GM19238 (cell line): ENCODE measurements at regions not wholly inside any gene's neighbourhood (a gene's known extent, or its start where the extent isn't known, plus 50 kb on each side); places are given as distances from the start of the nearest gene placed in this dataset.

ENCODE experiments used
- DNase-seq: peaks from one replicate; pipeline ENCODE4 v3.0.0; 2011; ENCODE audit warnings: low spot score; ENCODE audit not compliant: insufficient read length

DNA sequence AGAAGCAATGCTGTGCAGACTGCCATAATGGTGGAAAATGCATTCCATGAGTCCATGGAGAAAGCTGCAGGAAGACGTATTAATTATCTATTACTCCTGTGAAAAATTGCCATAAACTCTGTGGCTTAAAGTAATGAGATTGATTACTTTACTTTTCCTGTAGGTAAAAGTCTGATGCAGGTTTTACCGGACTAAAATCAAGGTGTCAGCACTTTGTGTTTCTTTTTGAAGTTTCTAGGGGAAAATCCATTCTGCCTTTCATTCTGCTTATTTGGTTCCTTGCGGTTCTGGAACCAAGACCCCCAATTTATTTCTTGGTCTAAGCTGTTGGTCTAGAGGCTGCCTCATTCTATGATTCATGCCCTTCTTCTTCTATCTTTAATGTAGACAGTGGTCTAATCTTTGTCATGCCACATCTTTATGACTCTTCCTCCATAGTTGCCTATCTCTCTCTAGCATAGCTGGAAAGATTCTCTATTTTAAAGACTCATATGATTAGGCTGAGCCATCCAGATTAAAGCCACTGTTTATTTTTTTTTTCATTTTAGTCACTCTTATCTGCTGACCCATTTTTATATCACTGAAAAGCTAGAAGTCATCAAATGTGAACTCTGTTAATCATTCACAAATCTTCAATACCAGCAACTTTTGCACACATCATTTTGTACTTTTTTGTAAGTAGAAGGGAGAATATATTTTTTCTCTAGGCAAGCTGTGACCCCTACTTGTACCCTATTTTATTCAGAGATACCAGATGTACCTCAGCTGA, 2056.4 kb downstream of the PCDH7 start:
- no peak for DNase-seq

DNA sequence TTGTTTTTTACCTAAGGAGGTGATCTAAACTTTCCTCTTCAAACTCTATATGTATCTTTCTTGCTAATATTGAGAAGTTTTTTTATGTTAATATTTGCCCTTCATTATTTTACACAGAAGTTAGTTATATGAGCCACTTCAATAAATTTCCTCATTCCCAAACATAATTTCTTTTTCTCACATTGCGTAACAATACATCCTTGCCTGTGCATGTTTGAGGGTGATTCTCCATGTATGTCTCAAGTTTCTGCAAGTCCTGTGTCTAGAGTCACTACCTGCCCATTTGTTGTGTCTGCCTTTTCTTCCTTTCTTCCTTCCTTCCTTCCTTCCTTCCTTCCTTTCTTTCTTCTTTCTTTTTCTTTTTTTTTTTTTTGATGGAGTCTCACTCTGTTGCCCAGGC, 2057.9 kb downstream of the PCDH7 start:
- DNase-seq: no peak

DNA sequence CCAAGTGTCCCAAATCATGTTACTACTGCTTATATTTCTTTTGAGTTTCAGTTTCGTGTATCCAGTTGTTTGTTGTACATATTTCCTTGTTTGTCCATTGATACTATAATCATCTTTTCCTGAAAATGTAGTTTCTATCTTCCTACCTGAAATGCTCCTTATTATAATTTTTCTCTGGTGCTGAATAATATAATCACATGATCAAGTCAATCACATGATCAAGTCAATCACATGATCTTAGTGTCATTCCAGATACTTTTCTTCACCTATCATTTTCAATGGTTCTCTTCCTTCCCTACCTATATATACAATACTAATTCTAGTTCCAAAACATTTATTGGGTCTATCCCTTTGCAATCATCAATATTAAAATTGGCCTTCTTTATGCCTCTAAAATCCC, 2058.8 kb downstream of the PCDH7 start:
- DNase-seq: no peak

DNA sequence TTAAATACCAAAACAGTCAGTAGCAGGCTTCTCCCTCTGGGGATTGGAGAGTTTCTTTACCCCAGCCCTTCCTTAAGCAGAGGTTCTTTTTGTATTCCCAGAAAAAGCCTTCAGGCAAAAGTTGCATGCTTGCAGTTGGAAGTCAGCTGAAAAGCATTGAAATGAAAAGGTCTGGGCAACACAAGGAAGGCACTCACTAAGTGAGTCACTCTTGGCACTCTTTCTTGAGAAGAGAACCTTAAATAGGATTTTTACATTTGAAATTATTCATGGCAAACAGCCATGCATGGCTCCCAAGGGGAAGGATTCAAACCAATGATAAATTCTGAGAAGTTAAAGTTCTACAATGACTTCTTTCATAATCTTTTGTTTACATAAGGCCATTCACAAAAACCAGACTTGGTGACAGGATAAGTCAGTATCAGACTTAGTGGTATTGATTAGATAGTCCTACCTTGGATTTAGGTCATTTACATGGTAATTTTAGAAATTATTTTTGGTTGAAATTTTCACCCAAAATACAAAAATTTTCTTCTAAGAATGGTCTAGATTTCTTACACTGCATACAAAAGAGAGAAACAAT, 2068.9 kb downstream of the PCDH7 start:
- DNase-seq: no peak

DNA sequence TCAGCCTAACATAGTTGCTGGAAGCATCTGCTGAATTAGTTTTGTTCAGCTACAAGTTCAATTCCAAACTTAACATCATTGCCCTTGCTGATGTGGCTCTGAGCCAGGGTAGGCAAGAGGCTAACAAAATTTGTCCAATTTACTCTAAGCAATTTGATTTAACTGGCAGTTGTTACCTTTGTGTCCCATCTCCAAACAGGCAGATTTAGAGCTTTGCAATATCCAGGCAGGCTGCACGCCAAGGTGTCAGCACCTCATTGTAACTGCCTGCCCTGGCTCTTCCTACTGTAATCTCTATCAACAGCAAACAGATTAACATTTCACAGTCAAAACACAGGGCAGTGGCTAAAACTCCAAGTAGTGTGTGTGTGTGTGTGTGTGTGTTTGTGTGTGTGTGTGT, 2070.6 kb downstream of the PCDH7 start:
- DNase-seq: no peak

DNA sequence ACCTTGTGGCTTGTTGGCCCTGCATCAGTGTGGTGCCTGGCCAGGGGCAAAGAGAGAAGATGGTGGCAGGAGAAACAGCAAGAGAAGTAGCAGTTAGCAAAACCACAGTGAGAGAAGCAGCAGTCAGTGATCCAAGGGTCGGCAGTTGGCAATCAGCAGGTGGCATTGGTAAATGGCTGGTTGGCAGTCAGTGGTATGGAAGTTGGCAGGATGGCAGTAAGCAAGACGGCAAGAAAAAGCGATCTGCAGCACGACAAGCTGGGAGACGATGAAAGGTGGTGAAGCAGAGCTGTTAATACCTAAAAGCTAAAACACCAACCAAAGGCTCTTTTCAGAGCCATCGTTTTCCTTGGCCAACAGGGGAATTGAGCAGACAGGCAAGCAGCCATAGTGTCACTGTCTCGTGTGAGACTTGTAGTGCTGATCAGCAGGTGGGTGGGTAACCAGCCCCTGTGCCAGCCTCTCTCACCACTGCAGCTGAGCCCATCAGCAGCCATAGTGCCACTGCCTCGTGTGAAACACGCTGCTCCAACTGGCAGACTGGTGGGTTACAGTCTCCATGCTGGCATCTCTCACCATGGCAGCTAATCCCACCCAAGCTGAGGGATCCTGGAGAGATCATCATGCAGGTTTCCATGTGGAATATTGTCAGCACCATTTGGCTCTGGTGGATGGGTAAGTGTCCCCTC, 2078.4 kb downstream of the PCDH7 start:
- DNase-seq: no peak

DNA sequence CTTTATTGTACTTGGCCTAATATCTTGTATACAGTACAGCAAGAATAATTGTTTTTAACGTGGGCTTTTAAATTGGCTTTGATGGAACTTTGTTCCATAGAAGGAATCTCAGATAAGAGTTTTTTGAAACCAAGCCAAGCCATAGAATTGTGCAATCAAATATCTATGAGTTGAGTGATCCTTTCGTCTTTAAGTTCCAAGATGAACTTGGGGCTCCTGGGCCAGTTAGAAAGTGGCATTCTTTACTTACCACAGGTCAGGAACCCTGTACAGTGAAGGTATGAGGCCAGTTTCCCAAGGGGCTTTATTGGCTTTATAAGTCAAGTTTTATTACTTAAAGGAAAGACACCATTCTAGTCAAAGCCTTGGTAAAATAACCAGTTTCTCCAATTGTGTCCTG, 2104.2 kb downstream of the PCDH7 start:
- DNase-seq: no peak

DNA sequence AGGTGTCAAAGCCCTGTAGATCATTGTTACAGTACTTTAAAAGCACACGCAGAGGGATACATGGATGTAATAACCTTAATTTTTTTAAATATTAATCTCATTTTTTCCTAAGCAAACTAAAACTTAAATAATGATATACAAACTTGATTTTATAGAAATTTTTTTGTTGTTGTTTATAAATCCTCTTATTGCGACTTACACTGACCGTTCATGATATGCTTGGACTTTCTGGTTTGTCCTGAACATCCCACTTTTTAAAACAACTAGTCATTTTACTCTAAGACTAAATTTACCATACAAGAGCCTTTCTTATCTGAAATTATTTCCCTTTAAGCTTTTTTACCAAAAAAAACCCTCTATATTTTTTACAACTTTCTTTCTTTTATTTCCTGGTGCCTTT, 2106.0 kb downstream of the PCDH7 start:
- DNase-seq: no peak

DNA sequence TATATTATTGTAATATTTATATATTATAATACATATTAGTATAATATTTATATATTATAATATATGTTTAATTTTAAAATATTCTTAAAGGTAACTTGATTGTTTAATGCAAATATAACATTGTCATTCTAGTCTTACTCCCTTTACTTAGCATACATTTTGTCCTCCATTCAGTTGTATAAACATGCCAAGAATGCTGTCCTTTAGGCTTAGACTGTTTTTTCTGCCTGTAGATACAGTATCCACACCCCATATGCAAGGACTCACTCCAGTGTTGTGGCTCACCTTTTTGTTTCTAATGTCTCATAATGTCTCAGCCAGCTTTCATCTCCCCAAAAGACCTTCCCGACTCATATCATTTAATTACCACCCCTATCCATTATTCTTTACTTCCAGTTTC, 2110.0 kb downstream of the PCDH7 start:
- no peak for DNase-seq

DNA sequence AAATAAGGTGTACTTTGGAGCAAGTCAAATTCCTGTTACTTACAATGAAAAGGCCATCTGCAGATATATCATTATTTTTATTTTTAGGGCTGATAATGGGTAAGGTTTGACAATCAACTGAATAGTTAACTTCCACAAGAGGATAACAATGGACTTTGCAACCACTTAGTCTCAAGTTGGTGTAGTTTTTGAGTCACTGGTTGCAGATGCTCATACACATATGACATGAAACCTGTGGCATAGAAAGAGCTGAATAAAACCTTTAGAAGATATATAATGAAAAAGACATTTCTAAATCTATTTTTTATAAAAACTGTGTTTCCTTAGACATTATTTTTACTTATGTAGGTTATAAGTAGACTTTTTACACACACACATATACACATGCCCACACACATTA, 2110.9 kb downstream of the PCDH7 start:
- DNase-seq: no peak

DNA sequence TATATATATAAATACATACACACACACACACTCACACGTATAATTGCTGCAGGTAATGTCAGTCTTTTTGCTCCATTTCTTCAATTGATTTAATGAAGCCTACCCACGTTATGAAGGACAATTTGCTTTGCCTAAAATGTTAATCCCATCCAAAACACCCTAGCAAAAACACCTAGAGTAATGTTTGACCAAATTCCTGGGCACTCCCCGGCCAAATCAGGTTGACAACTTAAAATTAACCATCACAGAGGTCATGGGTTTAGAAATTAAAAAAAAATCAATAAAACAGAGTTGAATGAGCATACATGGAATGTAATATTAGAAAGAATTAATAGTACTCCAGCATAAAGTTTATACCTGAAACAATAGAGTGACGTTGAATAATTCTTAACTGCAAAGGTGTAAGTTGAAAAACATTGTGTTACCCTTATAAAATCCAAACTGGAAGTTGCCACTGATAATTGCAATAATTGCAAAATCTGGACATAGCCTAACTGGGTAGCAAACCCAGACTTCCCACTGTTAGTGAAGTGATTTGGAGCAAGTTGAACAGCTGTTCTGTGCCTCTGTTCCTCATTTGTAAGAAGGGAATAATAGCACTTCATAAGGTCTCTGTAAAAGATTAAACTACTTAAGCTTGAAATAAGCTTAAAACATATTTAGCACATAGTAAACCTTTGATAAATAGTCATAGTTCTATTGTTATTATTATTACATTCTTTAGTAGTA, 2120.5 kb downstream of the PCDH7 start:
- DNase-seq: no peak

DNA sequence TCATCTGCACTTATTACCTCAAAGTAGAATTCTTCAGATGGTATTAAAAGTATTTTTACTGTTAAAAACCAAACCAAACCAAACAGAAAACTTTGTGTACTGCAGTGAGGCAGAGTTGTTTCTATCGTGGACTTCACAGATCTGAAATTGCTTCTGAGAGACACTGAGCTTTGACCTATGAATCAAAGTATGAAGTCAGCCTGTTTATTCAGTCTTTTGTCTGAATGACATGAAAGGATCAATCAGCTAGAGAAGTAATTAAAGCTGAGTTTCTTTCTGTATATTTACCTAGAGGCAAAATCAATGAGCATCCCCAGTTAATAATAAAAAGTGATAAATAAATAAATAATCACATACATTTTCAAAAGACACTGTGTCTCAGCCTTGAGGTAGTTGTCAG, 2121.0 kb downstream of the PCDH7 start:
- no peak for DNase-seq

DNA sequence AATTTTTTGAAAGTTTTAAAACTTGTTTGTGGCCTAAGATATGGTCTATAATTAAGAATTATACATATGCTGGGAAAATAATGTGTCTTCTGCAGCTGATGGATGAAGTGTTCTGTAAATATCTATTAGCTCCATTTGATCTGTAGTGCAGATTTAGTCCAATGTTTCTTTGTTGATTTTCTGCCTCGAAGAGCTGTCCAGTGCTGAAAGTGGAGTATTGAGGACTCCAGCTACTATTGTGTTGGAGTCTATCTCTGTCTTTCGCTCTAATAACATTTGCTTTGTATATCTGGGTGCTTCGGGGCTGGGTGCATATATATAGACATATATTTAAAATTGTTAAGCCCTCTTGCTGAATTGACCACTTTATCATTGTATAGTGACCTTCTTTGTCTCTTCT, 2127.3 kb downstream of the PCDH7 start:
- DNase-seq: no peak

DNA sequence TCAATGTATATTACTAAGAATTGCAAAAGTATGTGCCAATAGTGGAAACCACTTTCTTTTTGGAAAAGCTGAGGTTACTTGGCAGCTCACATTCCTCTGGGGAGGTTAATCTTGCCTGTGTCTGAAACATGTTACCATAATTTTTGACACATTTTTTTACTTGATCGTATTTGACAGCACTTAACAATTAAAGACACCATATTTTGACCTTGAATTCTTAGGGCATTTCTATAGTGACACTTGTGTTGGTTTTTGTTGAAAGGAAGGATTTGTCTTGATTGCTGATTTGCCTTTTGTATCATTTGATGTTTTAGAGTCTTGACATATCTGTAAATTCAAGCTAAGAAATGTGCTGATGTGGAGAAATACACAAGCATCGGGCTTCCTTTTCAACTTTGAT, 2135.5 kb downstream of the PCDH7 start:
- DNase-seq: no peak

DNA sequence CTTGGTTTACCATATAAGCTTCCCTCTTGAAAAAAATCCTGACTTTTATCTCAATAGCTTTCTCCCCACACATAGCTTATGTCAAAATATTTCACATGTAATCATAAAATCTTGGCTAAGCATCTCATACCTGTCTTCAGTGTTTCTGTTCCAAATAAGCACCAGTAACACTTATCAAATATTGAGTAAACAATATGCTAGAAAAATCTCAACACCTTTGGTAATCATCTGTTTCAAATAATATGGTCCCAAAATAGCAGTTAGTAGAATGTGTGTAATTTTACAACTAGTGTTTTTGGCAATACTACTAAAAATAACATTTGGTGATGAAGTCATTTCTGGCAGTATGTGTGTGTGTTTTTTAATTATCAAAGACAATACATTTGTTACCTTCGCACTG, 2138.2 kb downstream of the PCDH7 start:
- DNase-seq: no peak

DNA sequence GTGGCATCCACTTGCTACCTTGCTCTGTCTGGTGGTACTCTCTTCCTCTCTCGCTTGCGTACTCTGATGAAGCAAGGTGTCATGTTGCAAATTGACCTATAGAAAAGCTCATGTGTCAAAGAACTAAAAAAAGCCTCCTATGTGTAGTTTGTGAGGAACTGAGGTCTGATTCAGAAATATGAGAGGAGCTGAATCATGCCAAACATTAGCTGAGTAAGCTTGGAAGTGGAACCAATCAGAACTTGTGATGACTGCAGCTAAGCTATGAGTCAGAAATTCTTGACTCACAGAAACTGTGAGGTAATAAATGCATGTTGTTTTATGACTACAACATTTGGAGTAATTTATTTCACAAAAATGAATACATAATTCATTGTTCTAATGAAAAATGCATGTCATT, 2138.8 kb downstream of the PCDH7 start:
- DNase-seq: no peak

DNA sequence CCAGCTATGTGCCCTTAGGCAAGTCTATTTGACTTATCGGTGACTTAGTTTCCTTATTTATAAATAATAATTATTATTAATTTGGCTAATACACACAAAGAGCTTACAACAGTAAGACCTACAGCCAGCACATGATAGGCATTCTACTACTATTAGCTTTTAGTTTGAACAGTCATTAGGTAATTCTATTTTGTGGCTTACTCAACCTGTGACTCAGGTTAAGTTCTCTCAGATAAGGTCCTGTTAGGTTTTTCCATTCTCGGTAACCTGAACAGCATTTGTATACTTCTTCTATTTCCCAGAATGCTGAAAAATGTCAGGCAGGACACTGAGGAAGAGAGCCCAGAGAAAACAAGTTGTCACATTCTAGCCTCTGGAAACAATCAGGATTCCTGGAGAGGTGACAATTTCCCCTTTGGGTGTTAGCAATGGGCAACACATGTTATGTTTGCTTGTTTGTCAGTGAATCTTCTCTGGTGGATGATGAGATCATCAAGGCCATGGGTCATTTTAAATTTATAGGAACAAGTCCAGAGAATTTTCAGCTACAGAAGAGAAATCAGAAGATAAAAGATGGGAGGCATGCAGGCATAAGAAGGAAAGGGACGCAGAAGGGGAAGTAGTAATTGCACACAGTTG, 2144.7 kb downstream of the PCDH7 start:
- DNase-seq: no peak

DNA sequence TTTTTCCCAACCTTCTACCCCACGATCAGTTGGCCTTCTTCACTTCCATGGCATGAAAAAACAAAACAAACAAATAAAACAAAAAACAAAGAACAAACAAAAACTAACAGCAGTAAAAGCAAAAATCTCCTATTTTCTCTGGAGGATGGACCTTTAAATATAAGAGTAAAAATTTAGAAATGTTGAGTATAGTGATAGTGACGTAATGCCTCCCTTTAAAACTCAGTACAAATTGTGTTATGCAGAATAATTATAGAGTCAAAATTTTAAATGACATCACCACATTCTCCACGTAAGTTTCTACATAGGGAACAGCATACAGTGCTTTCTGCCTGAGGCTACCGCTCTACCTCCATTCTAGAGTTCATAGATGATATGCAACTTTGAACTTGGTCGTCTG, 2156.4 kb downstream of the PCDH7 start:
- no peak for DNase-seq

DNA sequence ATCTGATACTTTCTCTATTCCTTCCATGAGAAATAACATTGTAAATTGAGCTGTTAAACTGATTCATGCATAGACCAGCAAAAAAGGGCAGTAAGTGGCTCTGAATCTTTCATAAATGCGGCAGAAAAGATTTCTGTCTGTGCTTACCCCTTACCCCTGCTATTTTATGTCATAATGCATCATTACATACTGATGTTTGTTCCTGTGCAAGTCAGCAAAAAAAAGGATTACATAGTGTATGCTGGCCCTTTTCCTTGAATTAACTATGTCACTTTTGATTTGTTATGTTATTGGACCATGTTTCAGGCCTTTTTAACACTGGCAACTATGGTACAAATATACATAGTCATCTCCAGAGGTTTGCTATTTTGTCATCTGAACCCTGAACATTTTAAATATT, 2159.7 kb downstream of the PCDH7 start:
- DNase-seq: no peak

DNA sequence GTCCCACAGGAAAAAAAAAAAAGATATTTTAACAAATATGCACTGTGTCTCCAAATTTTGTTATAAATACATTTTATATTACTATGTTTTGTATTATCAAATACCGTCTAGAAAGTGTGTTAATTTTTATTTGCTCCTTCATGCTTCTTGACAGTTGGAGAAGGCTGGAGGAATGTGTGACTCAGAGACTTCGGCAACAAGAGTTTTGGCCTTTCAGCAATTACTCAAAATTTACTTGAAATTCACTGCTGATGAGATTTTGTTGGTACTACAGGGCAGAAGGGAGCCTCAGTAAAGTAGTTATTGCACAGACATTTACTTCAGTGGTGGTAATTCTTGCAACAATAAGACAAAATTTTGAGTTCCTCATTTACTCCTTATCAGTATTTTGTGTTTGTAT, 2164.0 kb downstream of the PCDH7 start:
- DNase-seq: no peak

DNA sequence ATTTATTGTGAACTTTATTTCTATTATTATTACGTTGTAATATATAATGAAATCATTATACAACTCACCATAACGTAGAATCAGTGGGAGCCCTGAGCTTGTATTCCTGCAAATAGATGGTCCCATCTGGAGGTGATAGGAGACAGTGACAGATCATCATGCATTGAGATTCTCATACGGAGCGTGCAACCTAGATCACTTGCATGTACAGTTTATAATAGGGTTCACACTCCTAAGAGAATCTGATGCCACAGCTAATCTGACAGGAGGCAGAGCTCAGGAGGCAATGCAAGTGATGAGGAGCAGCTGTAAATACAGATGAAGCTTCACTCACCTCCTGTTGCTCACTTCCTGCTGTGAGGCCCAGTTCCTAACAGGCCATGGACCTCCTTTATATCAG, 2170.2 kb downstream of the PCDH7 start:
- no peak for DNase-seq

DNA sequence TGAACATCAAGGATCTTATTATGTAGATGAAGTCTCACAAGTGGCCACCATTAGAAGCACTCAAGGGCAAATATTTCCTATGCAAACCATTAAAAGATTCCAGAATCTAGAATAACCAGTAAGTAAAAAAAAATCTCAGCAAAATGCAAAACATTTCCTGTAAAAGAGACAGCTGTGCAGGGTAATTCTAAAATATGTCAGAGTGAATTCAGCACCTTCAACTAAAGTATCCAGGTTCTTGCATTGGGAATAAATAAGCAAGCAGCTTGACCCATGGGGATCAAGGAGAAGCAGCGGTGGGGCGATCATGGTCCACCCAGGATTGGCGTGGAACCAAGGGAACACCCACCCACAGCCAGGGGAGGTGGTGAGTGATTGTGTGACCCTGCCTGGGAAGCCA, 2188.9 kb downstream of the PCDH7 start:
- no peak for DNase-seq
